ENCODE measurements at regions not wholly inside any gene's neighbourhood (a gene's known extent, or its start where the extent isn't known, plus 50 kb on each side); places are given as distances from the start of the nearest gene placed in this dataset.

- H3K4me3 Mint-ChIP-seq, result no peak overlapping the region
- H3K36me3 Mint-ChIP-seq (ENCODE audit: low read depth), result no peaks in the 10 kb centered on the region
- no peak overlapping the region for H3K27ac Mint-ChIP-seq
- DNase-seq, result no peak
- CTCF ChIA-PET, result interaction anchor here (0.7 to 1.5 kb wide), 2 partner anchors 128 to 390 kb away, joined by 3 to 6 read pairs; no protein-coding TSS in a partner anchor
- no peaks in the 10 kb centered on the region for H3K9me3 Mint-ChIP-seq
- H3K4me1 Mint-ChIP-seq (ENCODE audit: low read depth), result peaks cover 21% of the 10 kb centered on the region
- H3K27me3 Mint-ChIP-seq (ENCODE audit: low read depth), result peaks cover 5% of the 10 kb centered on the region
- intact Hi-C loops (cut with micrococcal nuclease), result no loop called here
These were observed 113.9 kb downstream of the PHLDA1 start for GRCh38 chr12:75917715-75918114.

- no peaks in the 10 kb centered on the region for H3K9me3 Mint-ChIP-seq
- no peak overlapping the region for H3K4me3 Mint-ChIP-seq
- no peak overlapping the region for H3K27ac Mint-ChIP-seq
- intact Hi-C loops (cut with micrococcal nuclease), result no loop called here
- DNase-seq, result no peak
- H3K36me3 Mint-ChIP-seq (ENCODE audit: low read depth), result no peaks in the 10 kb centered on the region
- CTCF ChIA-PET, result interaction anchor here (0.6 to 0.7 kb wide), 2 partner anchors 127 to 620 kb away, joined by 3 to 6 read pairs; no protein-coding TSS in a partner anchor
- peaks cover 4% of the 10 kb centered on the region for H3K27me3 Mint-ChIP-seq (ENCODE audit: low read depth)
- peaks cover 21% of the 10 kb centered on the region for H3K4me1 Mint-ChIP-seq (ENCODE audit: low read depth)
These were observed 114.5 kb downstream of the PHLDA1 start for GRCh38 chr12:75917083-75917482.

- peak; percentile 49 for DNase-seq
- Mint-ChIP-seq H3K27ac (no peak overlapping the region), H3K36me3 (ENCODE audit: low read depth) (no peaks in the 10 kb centered on the region), H3K27me3 (ENCODE audit: low read depth) (no peaks in the 10 kb centered on the region), H3K4me3 (no peak overlapping the region), H3K9me3 (no peaks in the 10 kb centered on the region), H3K4me1 (ENCODE audit: low read depth) (peaks cover 21% of the 10 kb centered on the region)
- intact Hi-C loops (cut with micrococcal nuclease), result loop anchor here (1.0 kb wide), 4 partner anchors 21 to 118 kb away; partner anchors contain the start of gene PHLDA1
- CTCF ChIA-PET, result no interaction called here
These were observed 117.8 kb downstream of the PHLDA1 start for GRCh38 chr12:75913502-75914351.

GRCh38 chr12:75909714-75910656 is 121.6 kb downstream of the PHLDA1 start:
- CTCF ChIA-PET, result no interaction called here
- no peaks in the 10 kb centered on the region for H3K9me3 Mint-ChIP-seq
- peaks cover 8% of the 10 kb centered on the region for H3K27me3 Mint-ChIP-seq (ENCODE audit: low read depth)
- DNase-seq, result no peak
- no peaks in the 10 kb centered on the region for H3K36me3 Mint-ChIP-seq (ENCODE audit: low read depth)
- H3K4me3 Mint-ChIP-seq, result no peak overlapping the region
- H3K4me1 Mint-ChIP-seq (ENCODE audit: low read depth), result peaks cover 12% of the 10 kb centered on the region
- intact Hi-C loops (cut with micrococcal nuclease), result no loop called here
- H3K27ac Mint-ChIP-seq, result no peak overlapping the region

- Mint-ChIP-seq H3K9me3 (no peaks in the 10 kb centered on the region), H3K4me3 (no peak overlapping the region), H3K27me3 (ENCODE audit: low read depth) (peaks cover 8% of the 10 kb centered on the region), H3K36me3 (ENCODE audit: low read depth) (no peaks in the 10 kb centered on the region), H3K27ac (no peak overlapping the region), H3K4me1 (ENCODE audit: low read depth) (peaks cover 12% of the 10 kb centered on the region)
- CTCF ChIA-PET, result no interaction called here
- intact Hi-C loops (cut with micrococcal nuclease), result no loop called here
- DNase-seq, result no peak
These were observed 122.5 kb downstream of the PHLDA1 start for GRCh38 chr12:75908961-75909605.

- CTCF ChIA-PET, result no interaction called here
- intact Hi-C loops (cut with micrococcal nuclease), result no loop called here
- Mint-ChIP-seq H3K27me3 (ENCODE audit: low read depth) (peaks cover 12% of the 10 kb centered on the region), H3K36me3 (ENCODE audit: low read depth) (no peaks in the 10 kb centered on the region), H3K4me3 (no peak overlapping the region), H3K4me1 (ENCODE audit: low read depth) (no peaks in the 10 kb centered on the region), H3K9me3 (no peaks in the 10 kb centered on the region), H3K27ac (no peak overlapping the region)
- no peak for DNase-seq
These were observed 125.7 kb downstream of the PHLDA1 start for GRCh38 chr12:75905922-75906321.

GRCh38 chr12:75900781-75901254 is 130.8 kb downstream of the PHLDA1 start:
- H3K36me3 Mint-ChIP-seq (ENCODE audit: low read depth), result no peaks in the 10 kb centered on the region
- H3K4me3 Mint-ChIP-seq, result no peak overlapping the region
- H3K4me1 Mint-ChIP-seq (ENCODE audit: low read depth), result no peaks in the 10 kb centered on the region
- no peak overlapping the region for H3K27ac Mint-ChIP-seq
- peaks cover 13% of the 10 kb centered on the region for H3K27me3 Mint-ChIP-seq (ENCODE audit: low read depth)
- CTCF ChIA-PET, result no interaction called here
- intact Hi-C loops (cut with micrococcal nuclease), result no loop called here
- no peaks in the 10 kb centered on the region for H3K9me3 Mint-ChIP-seq
- no peak for DNase-seq

GRCh38 chr12:75900226-75900625 is 131.3 kb downstream of the PHLDA1 start:
- H3K9me3 Mint-ChIP-seq, result no peaks in the 10 kb centered on the region
- H3K4me3 Mint-ChIP-seq, result no peak overlapping the region
- intact Hi-C loops (cut with micrococcal nuclease), result no loop called here
- H3K4me1 Mint-ChIP-seq (ENCODE audit: low read depth), result no peaks in the 10 kb centered on the region
- no peaks in the 10 kb centered on the region for H3K36me3 Mint-ChIP-seq (ENCODE audit: low read depth)
- DNase-seq, result no peak
- CTCF ChIA-PET, result no interaction called here
- peaks cover 11% of the 10 kb centered on the region for H3K27me3 Mint-ChIP-seq (ENCODE audit: low read depth)
- H3K27ac Mint-ChIP-seq, result no peak overlapping the region

GRCh38 chr12:75894965-75895754 is 136.4 kb downstream of the PHLDA1 start:
- CTCF ChIA-PET, result interaction anchor here (0.8 to 1.1 kb wide), 2 partner anchors 9 to 145 kb away, joined by 3 read pairs; no protein-coding TSS in a partner anchor
- no peak for DNase-seq
- Mint-ChIP-seq H3K36me3 (ENCODE audit: low read depth) (no peaks in the 10 kb centered on the region), H3K4me3 (no peak overlapping the region), H3K4me1 (ENCODE audit: low read depth) (no peaks in the 10 kb centered on the region), H3K27me3 (ENCODE audit: low read depth) (peaks cover 16% of the 10 kb centered on the region), H3K9me3 (no peaks in the 10 kb centered on the region), H3K27ac (no peak overlapping the region)
- intact Hi-C loops (cut with micrococcal nuclease), result no loop called here

GRCh38 chr12:75893765-75894164 is 137.8 kb downstream of the PHLDA1 start:
- Mint-ChIP-seq H3K36me3 (ENCODE audit: low read depth) (no peaks in the 10 kb centered on the region), H3K4me3 (no peak overlapping the region), H3K27me3 (ENCODE audit: low read depth) (peaks cover 19% of the 10 kb centered on the region), H3K4me1 (ENCODE audit: low read depth) (no peaks in the 10 kb centered on the region), H3K9me3 (no peaks in the 10 kb centered on the region), H3K27ac (no peak overlapping the region)
- CTCF ChIA-PET, result no interaction called here
- DNase-seq, result no peak
- intact Hi-C loops (cut with micrococcal nuclease), result no loop called here

- intact Hi-C loops (cut with micrococcal nuclease), result no loop called here
- CTCF ChIA-PET, result no interaction called here
- Mint-ChIP-seq H3K9me3 (no peaks in the 10 kb centered on the region), H3K27ac (no peak overlapping the region), H3K4me1 (ENCODE audit: low read depth) (no peaks in the 10 kb centered on the region), H3K36me3 (ENCODE audit: low read depth) (no peaks in the 10 kb centered on the region), H3K4me3 (no peak overlapping the region), H3K27me3 (ENCODE audit: low read depth) (peaks cover 21% of the 10 kb centered on the region)
- DNase-seq, result no peak
These were observed 138.7 kb downstream of the PHLDA1 start for GRCh38 chr12:75892731-75893408.
